Mesodermal cell (in vitro differentiated cells): ENCODE measurements at regions not wholly inside any gene's neighbourhood (a gene's known extent, or its start where the extent isn't known, plus 50 kb on each side); places are given as distances from the start of the nearest gene placed in this dataset.
"Not testable (repeated sequence)": the region's sequence is repeated elsewhere in the genome, so short reads cannot be mapped to it uniquely, and the experiment has no call there.

Experiments used
- H3K27ac ChIP-seq: 2 replicates; pipeline ENCODE4 v1.7.0; 2013; ENCODE audit warnings: mild to moderate bottlenecking, low read depth, low read length, moderate library complexity; ENCODE audit not compliant: severe bottlenecking
- H3K36me3 ChIP-seq: 2 replicates; pipeline ENCODE4 v1.7.1; 2013; ENCODE audit warnings: mild to moderate bottlenecking, low read length, moderate library complexity; ENCODE audit not compliant: control insufficient read depth, insufficient read depth
- H3K4me1 ChIP-seq: one replicate; pipeline ENCODE4 v1.7.1; 2013; ENCODE audit warnings: mild to moderate bottlenecking, low read length; ENCODE audit not compliant: insufficient read depth, control insufficient read depth, poor library complexity, severe bottlenecking
- H3K4me3 ChIP-seq: 2 replicates; pipeline ENCODE4 v1.7.0; 2013; ENCODE audit warnings: low read length, control low read depth, mild to moderate bottlenecking; ENCODE audit not compliant: insufficient read depth, poor library complexity, severe bottlenecking; ENCODE audit errors: extremely low read depth
- H3K9me3 ChIP-seq: 2 replicates; pipeline ENCODE4 v1.7.1; 2013; ENCODE audit warnings: mild to moderate bottlenecking, low read length, moderate library complexity; ENCODE audit not compliant: control insufficient read depth
- WGBS, 2 experiments: methylation state at CpG; one replicate each; pipeline ENCODE4 v1.1.5; 2013; ENCODE audit warnings: missing lambda C conversion rate in 2 of 2; ENCODE audit not compliant: insufficient coverage in 2 of 2; 5-methylcytosine and 5-hydroxymethylcytosine counted together

DNA sequence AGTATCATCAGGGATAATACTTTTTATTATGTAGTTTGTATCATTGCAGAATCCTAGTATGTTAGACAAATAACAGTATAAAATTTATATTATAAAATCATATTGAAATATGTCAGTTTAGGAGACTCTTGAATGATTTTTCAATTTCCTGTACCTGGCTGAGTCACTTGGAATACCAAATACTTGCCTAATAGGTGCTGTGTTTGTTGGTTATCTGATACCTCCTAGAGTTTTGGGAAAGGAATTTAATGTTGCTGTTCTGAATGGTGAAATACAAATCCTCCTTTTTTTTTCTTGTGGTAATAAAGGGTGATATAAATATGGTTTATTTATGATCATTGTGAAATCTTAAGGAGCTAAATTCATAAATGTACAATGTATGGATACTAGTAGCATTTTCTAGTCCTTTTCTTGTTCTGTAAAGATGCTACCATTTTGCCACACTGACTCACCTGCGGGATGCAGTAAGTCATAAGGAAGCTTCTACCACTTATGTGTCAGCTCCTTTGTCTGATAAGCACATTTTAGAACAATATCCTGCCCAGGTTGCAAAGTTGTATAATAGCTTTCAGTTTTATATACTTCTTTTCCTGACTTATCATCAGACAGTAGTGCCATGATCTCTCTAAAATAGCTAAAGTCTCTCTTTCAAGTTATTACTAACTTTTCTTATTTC, 465.5 kb downstream of the XIRP2 start:
- Histone ChIP-seq H3K9me3 (no peaks in the 10 kb centered on the region), H3K4me3 (no peak overlapping the region), H3K36me3 (no peaks in the 10 kb centered on the region), H3K4me1 (no peaks in the 10 kb centered on the region), H3K27ac (no peak overlapping the region)
- WGBS, 2 experiments, result 100% methylated on average over 1 of the region's 1 CpG

DNA sequence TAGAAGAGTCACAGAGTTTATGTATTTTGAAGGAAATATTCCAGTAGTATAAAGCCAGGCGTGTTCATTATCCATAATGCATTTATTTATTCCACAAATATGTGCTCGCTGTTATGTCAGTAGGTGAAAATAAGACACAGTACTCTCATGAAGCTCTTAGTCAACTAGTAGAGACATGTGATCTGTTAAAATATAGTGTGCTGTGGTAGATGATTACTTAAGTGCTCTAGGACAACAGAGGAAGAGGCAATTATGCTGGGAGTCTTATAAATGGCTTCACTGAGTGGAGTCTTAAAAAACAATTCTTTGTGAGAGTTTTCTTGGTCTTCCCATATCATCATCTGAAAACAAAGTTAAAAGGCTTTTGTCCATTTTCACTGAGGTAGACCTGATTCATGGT, 457.3 kb downstream of the XIRP2 start:
- no peak overlapping the region for H3K27ac ChIP-seq
- no peaks in the 10 kb centered on the region for H3K9me3 ChIP-seq
- peaks cover 7% of the 10 kb centered on the region for H3K4me1 ChIP-seq
- no peak overlapping the region for H3K4me3 ChIP-seq
- no peaks in the 10 kb centered on the region for H3K36me3 ChIP-seq
- no CpG with 5 or more reads among the region's 2 CpGs for WGBS, 2 experiments

DNA sequence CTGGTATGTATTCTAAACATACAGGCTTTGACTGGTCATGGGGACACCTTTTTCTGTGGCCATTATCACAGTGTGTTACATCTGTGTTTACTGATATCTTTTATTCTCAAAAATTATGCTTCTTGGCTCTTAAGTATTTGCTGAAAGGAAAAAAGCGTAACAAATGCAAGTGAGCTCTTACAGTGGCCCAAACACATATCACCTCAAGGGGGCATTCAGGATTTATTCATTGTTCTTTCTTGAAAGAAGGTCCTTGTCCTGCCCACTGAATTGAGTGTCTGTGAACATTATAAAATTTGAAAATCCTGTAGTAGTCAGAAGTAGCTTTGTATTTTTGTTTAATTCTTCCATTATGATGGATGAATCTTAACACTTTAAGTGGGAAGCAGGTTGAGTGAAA, 454.5 kb downstream of the XIRP2 start:
- Histone ChIP-seq H3K36me3 (no peaks in the 10 kb centered on the region), H3K4me1 (peaks cover 7% of the 10 kb centered on the region), H3K27ac (no peak overlapping the region), H3K4me3 (no peak overlapping the region), H3K9me3 (no peaks in the 10 kb centered on the region)
- 80% methylated on average over 1 of the region's 1 CpG; no CpG with 5 or more reads in 1 of the 2 experiments for WGBS, 2 experiments

DNA sequence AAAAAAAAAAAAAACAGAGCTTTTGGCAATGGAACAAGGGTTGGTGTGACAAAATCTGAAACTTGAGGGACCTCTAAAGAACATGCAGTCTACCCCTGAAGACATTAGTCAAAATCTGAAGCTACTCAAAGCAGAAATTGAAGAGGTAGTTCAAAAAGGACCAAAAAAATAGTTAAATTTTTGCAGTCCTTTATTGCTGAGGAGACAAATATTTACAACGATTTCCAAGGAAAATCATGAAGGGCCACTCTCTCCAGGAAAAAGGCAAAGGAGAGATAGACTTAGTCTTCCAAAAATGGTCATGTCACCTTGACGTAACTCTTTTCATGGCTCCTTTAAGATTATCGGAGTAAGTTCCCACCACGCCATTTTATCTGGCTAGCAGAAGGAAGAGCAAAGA, 452.0 kb downstream of the XIRP2 start:
- Histone ChIP-seq H3K4me1 (peaks cover 22% of the 10 kb centered on the region), H3K36me3 (no peaks in the 10 kb centered on the region), H3K9me3 (no peaks in the 10 kb centered on the region), H3K4me3 (no peak overlapping the region), H3K27ac (no peak overlapping the region)
- 95 to 97% methylated on average over 4 of the region's 4 CpGs for WGBS, 2 experiments

DNA sequence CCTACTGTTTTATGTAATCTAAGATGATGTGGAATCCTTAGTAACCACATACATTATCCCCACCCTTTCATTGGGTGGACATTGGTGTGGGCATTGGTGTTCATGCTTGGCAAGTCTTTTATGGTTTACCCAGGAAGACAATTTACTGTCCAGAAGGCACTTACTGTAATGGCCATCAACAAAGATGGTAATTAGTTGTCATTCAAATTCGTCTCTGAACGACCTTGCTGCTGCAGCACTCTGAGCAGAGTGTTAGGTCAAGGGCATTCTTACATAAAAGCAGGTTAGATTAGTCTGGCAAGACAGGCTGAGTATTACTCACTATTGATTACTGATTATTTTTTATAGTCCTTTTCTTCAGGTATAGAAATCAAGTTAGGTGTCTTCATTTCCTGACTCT, 447.9 kb downstream of the XIRP2 start:
- no peaks in the 10 kb centered on the region for H3K36me3 ChIP-seq
- H3K4me3 ChIP-seq, result no peak overlapping the region
- WGBS, 2 experiments, result 66 to 79% methylated on average over 2 of the region's 2 CpGs
- H3K27ac ChIP-seq, result no peak overlapping the region
- H3K9me3 ChIP-seq, result no peaks in the 10 kb centered on the region
- peaks cover 34% of the 10 kb centered on the region for H3K4me1 ChIP-seq

DNA sequence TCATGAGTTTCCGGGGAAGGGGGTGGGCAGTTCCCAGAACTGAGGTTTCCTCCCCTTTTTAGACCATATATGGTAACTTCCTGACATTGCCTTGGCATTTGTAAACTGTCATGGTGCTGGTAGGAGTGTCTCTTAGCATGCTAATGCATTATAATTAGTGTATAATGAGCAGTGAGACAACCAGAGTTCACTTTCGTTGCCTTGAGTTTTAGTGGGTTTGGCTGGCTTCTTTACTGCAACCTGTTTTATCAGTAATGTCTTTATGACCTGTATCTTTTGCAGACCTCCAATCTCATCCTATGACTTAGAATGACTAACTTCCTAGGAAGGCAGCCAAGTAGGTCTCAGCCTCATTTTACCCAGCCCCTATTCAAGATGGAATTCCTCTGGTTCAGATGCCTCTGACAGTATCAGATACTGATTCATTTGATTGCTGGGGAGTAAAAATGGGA, 447.3 kb downstream of the XIRP2 start:
- Histone ChIP-seq H3K36me3 (no peaks in the 10 kb centered on the region), H3K9me3 (no peaks in the 10 kb centered on the region), H3K4me3 (no peak overlapping the region), H3K27ac (no peak overlapping the region), H3K4me1 (peaks cover 34% of the 10 kb centered on the region)
- no CpG with 5 or more reads among the region's 2 CpGs for WGBS, 2 experiments

DNA sequence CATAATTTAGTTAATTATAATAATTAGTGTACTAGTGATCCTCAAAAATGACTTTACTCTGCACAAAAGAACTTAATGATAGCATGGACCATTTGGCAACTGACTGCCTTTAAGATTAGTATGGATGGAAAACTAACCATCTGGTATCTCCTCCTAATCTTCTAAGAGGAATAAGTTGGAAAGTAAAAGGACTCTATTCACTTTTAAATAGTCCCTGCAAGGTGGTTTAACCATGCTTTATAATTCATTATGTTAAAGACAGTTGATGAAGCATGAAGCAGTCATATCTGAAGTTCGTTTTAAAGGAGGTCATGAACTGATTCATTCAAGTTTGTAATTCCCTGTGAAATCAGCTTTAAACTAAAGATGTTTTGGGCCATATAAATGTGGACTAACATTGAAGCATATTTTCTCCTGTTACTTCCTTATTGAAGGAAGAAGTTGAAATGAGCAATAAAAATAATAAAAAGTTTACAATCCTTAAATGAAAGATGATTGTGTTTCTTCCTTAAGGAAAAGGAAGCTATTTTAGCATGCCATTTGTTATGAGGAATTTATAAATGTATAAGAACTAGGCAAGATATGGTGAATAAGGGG, 446.0 kb downstream of the XIRP2 start:
- H3K9me3 ChIP-seq, result no peaks in the 10 kb centered on the region
- 14% methylated on average over 1 of the region's 1 CpG; no CpG with 5 or more reads in 1 of the 2 experiments for WGBS, 2 experiments
- peaks cover 34% of the 10 kb centered on the region for H3K4me1 ChIP-seq
- H3K36me3 ChIP-seq, result no peaks in the 10 kb centered on the region
- no peak overlapping the region for H3K27ac ChIP-seq
- H3K4me3 ChIP-seq, result no peak overlapping the region

DNA sequence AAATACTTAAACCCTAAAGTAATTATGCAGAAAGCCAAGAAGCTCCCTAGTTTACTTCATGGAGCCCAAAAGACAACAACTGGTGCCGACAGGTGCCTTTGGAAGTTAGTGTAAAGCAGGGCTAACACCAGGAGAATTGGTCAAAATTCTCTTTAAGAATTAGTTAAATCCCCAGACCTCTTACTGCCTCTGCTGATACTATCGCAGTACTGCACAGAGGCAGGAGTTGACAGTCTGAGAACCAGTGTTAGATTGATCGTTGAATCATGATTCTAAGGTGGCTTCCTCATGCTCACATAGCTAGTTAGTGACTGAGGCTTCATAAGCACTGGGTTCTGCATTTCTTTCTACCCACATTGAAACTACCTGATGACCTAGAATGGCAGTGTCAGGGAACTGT, 445.0 kb downstream of the XIRP2 start:
- Histone ChIP-seq H3K4me3 (no peak overlapping the region), H3K27ac (peak overlapping the region; percentile 26), H3K4me1 (peaks cover 34% of the 10 kb centered on the region), H3K9me3 (no peaks in the 10 kb centered on the region), H3K36me3 (no peaks in the 10 kb centered on the region)
- 33 to 40% methylated on average over 1 to 2 of the region's 3 CpGs for WGBS, 2 experiments

DNA sequence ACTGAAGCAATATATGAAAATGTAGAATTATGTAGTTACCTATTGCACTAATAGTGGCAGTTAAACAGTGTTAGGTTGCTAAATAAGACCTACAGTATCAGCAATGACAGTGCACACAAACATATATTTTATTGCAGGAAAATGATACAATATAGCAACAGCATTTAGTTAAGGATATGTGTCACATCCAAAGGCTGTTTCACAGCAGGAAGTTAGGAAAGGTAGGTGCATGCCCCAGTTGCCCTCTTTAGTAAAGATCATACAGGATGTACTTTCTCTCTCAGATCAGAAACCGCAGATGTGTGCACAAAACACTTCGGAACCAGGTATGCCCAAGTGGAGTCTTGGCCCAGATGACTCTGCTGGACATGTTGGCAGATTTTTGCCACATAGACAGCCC, 444.1 kb downstream of the XIRP2 start:
- Histone ChIP-seq H3K4me1 (peaks cover 29% of the 10 kb centered on the region), H3K36me3 (no peaks in the 10 kb centered on the region), H3K27ac (peak overlapping the region; percentile 33), H3K9me3 (no peaks in the 10 kb centered on the region), H3K4me3 (no peak overlapping the region)
- 33 to 44% methylated on average over 1 to 2 of the region's 2 CpGs for WGBS, 2 experiments

DNA sequence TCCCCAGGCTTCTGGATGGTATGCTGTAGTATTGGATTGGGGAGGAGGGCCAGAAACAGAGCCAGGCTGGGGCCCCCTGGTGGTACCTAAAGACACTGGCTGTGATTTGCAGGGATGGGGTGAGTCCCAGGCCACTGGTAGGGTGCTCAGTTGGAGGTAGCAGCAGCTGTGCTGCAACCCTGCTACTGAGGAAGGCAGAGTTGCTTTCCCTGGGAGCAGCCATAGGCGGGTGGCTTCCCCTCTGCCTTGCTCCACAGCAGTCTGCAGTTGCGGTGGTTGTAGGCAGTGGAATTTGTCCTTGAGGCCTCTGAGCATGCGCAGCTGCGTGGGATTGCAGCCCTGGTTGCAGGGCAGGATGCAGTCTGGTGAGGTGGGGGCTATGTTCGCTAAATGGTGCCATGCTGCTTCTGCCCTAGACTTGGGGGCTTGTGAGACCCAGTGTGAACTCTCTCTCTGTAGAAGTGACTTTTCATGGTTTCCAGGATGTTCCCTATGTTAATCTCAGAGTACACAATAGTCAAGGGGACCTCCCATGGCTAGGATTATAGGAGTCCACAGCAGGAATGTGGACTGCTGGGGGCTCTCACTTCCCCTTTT, 443.5 kb downstream of the XIRP2 start:
- H3K36me3 ChIP-seq, result no peaks in the 10 kb centered on the region
- H3K9me3 ChIP-seq, result no peaks in the 10 kb centered on the region
- WGBS, 2 experiments, result 3 to 12% methylated on average over 4 to 5 of the region's 5 CpGs
- peak overlapping the region; percentile 33 for H3K27ac ChIP-seq
- H3K4me1 ChIP-seq, result peaks cover 25% of the 10 kb centered on the region
- H3K4me3 ChIP-seq, result no peak overlapping the region

DNA sequence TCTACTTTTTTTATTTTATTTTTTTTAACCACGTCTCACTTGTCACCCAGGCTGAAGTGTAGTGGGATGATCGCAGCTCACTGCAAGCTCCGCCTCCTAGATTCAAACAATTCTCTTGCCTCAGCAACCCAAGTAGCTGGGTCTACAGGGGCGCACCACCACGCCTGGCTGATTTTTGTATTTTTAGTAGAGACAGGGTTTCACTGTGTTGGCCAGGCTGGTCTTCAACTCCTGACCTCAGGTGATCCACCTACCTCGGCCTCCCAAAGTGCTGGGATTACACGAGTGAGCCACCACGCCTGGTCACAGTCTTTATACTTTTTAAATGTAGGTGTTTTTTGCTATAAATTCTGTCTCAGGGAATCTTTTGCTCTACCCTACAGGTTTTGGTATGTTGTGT, 440.5 kb downstream of the XIRP2 start:
- not testable (repeated sequence) for H3K9me3 ChIP-seq, H3K4me3 ChIP-seq, H3K36me3 ChIP-seq, H3K27ac ChIP-seq
- peaks cover 16% of the 10 kb centered on the region for H3K4me1 ChIP-seq
- 100% methylated on average over 2 to 4 of the region's 8 CpGs for WGBS, 2 experiments
